HG03354 (cell line): ENCODE measurements at regions not wholly inside any gene's neighbourhood (a gene's known extent, or its start where the extent isn't known, plus 50 kb on each side); places are given as distances from the start of the nearest gene placed in this dataset.
"Not testable (repeated sequence)": the region's sequence is repeated elsewhere in the genome, so short reads cannot be mapped to it uniquely, and the experiment has no call there.

Experiments
- ATAC-seq: cut with Tn5 transposase; IDR thresholded peaks from one replicate; pipeline ENCODE4 v1.9.1; 2021; ENCODE audit warnings: mild to moderate bottlenecking; ENCODE audit not compliant: unreplicated experiment, poor library complexity, severe bottlenecking

GRCh38 chr10:4241724-4242345 is 456.8 kb upstream of the KLF6 start:
- ATAC-seq, result no peak

- ATAC-seq, result no peak
Measured at GRCh38 chr10:4240608-4241197, 455.7 kb upstream of the KLF6 start.

- no peak for ATAC-seq
Measured at GRCh38 chr10:4239186-4239585, 454.2 kb upstream of the KLF6 start.

DNA sequence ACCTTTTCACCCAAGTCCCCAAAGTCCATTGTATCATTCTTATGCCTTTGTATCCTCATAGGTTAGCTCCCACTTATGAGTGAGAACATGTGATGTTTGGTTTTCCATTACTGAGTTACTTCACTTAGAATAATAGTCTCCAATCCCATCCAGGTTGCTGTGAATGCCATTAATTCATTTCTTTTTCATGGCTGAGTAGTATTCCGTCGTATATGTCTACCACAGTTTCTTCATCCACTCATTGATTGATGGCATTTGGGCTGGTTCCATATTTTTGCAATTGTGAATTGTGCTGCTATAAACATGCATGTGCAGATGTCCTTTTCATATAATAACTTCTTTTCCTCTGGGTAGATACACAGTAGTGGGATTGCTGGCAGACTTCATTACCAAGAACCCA is 451.9 kb upstream of the KLF6 start:
- ATAC-seq, result not testable (repeated sequence)

DNA sequence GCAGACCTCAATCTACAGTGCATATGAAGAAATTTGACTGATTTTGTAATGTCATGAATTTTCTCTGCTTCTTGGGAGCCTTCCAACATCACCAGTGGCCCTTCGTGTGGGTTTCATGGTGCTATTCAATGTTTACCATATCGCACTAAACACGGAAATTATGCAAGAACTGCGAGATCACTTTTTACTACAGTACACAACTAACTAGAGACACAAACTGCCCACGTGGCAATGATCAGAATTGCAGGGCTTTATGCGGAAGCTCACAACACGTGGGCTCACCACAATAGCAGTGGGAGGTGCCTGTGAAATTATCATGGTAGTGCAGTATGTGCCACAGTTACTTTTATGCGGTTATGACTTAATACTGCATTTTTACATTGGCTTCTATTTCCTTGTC is 449.7 kb upstream of the KLF6 start:
- no peak for ATAC-seq

DNA sequence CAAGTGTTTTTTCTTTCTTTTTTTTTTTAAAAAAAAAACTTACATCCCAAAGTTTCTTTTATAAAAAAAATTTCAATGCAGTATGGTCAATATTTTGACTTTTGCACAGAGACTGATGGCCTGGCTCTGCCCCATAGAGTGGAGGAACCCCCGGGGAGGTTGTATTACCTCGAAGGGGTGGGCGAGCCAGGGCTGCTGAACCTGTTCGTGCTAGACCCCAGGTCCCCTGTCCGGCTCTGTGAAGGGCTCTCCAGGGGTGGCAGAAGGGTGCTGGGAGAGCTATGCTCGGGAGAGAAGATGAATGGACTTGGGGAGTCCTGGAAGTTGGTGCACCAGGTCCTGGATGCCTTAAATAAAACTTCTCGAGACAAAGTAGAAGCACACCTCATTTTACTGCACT is 446.4 kb upstream of the KLF6 start:
- no peak for ATAC-seq

DNA sequence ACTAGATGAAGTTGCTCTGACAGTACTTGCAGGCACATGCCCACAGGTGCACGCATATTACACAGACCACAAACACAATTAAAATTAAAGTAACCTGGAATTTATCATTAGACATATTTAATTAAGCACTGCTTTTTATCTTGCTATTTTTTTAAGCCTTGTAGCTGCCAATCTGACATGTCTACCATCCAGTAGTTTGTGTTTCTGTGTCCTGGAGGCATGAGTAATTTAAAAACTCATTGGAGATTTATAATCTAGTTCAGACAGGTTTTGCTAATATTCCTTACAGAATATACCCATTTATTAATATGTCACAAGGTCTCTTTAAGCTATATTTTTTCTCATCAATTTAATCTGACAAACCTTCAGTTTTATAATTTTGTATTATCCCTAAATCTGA is 445.0 kb upstream of the KLF6 start:
- no peak for ATAC-seq

DNA sequence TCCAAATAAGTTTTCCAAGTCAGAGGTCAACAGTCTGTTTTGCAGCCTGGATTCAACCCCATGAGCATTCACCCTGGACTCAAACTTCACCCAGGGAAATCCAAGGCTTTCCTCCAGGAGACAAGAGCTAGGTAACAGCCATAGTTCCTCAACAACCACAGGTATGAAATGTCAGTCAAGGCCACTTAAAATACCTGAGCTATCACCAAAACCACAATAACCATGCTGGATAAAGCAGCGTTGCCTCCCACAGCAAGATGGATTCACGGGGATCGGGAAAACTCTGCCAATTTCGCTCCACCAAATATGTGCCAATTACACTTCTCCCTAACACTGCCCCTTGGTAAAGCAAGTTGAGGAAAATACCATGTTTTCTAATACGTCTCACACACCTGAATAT is 444.1 kb upstream of the KLF6 start:
- no peak for ATAC-seq

- no peak for ATAC-seq
Measured at GRCh38 chr10:4227586-4227985, 442.6 kb upstream of the KLF6 start.

DNA sequence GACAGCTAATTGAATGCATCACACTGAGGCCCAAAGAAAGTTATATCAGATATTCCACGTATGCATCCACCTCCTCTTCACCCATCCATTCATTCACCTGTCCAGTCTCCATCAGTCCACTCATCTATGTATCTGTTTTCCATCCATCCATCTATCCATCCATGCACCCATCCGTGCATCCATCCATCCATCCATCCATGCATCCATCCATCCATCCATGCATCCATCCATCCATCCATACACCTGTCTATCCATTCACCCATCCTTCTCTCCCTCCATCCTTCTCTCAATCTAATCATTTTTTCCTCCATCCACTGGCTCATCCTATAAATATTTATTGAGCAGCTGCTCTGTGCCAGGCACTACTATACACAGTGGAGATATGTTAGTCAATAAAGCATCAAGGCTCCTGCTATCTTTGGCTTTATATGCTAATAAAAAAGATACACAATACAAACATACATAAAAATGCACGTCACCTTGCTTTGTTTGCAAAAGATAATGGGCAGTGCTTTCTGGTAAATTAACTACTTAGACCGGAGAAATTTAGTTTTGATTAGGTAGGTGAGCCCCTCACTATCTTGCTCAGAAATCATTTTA is 442.0 kb upstream of the KLF6 start:
- ATAC-seq, result no peak

- ATAC-seq, result no peak
Measured at GRCh38 chr10:4224178-4224577, 439.2 kb upstream of the KLF6 start.

GRCh38 chr10:4221310-4221709 is 436.3 kb upstream of the KLF6 start:
- ATAC-seq, result not testable (repeated sequence)

- no peak for ATAC-seq
Measured at GRCh38 chr10:4219901-4220300, 434.9 kb upstream of the KLF6 start.

- ATAC-seq, result no peak
Measured at GRCh38 chr10:4217653-4218052, 432.6 kb upstream of the KLF6 start.

GRCh38 chr10:4217187-4217586 is 432.2 kb upstream of the KLF6 start:
- ATAC-seq, result no peak

GRCh38 chr10:4216726-4217125 is 431.7 kb upstream of the KLF6 start:
- no peak for ATAC-seq

- ATAC-seq, result no peak
Measured at GRCh38 chr10:4215963-4216575, 431.1 kb upstream of the KLF6 start.

- no peak for ATAC-seq
Measured at GRCh38 chr10:4215485-4215884, 430.5 kb upstream of the KLF6 start.

GRCh38 chr10:4214908-4215307 is 429.9 kb upstream of the KLF6 start:
- ATAC-seq, result no peak

GRCh38 chr10:4213441-4213840 is 428.4 kb upstream of the KLF6 start:
- ATAC-seq, result no peak

DNA sequence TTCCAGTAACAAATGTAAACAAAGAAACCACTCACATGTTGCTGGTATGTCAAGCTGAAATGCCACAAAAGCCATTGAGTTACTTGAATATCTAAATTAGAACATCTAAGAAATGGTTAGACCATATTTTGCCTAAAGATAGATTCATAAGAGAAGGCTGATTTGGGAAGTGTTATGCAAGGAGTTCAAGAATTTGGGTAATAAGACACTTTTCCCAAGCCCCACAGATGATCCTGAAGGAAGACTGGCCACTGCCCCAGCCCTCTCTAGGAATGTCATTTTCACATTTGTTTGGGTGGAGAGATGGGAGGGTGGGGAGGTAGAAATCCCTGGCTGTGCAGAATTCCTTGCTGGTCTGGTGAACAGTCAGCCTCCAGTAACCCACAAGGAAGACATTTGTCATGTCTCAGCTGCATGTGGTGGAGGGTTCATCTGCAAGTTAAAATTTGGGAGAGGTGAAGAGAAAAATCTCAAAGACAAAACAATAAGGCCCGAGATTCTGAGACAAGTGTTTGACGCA is 427.2 kb upstream of the KLF6 start:
- no peak for ATAC-seq
